SK-N-MC (cell line): ENCODE measurements at regions not wholly inside any gene's neighbourhood (a gene's known extent, or its start where the extent isn't known, plus 50 kb on each side); places are given as distances from the start of the nearest gene placed in this dataset.

Experiments used
- EZH2 ChIP-seq: fragments of 200-600 bp; sonication (generic); IDR thresholded peaks from one replicate; pipeline ENCODE4 v1.6.1; 2017; ENCODE audit warnings: antibody characterized with exemption
- POLR2AphosphoS5 ChIP-seq: IDR thresholded peaks from 2 replicates; pipeline ENCODE4 v1.6.1; 2012; ENCODE audit warnings: mild to moderate bottlenecking, low read depth, low read length, borderline replicate concordance

DNA sequence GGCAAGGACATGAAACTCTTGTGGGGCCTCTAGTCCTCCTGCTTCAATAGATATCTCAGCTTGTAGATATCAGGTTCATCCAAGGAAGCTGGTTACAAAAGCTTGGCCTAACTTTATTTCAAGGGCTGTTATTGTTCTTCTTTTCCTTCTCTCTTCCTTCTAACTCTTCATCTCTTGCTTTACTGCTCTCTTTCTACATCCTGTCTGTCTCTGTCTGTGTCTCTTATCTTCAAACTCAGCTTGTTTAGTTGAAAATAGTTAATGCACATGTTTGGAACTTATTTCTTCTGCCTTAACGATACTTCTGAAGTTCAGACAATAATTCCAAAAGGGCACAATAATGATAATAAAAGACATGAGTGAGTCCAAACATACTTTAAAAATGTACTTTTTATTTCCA lies 393.9 kb downstream of the NXPH1 start:
- TF ChIP-seq POLR2AphosphoS5 (no peak), EZH2 (no peak)
